ENCODE measurements at regions not wholly inside any gene's neighbourhood (a gene's known extent, or its start where the extent isn't known, plus 50 kb on each side); places are given as distances from the start of the nearest gene placed in this dataset.

GRCh38 chr11:116193321-116194131 lies 579.3 kb downstream of the BUD13 start (continued):
- TF ChIP-seq SKIL (CRISPR knock-in tag; IDR thresholded peaks at IDR 0.05; ENCODE audit: borderline replicate concordance) (no peak), GMEB1 (CRISPR knock-in tag; IDR thresholded peaks at IDR 0.05; ENCODE audit: borderline replicate concordance) (no peak), NPAS2 (CRISPR knock-in tag; IDR thresholded peaks at IDR 0.05; ENCODE audit: borderline replicate concordance) (no peak), ZSCAN9 (CRISPR knock-in tag; IDR thresholded peaks at IDR 0.05; ENCODE audit: borderline replicate concordance) (no peak), MNT (IDR thresholded peaks at IDR 0.05) (no peak), ZNF282 (IDR thresholded peaks at IDR 0.05; ENCODE audit: partially characterized antibody) (no peak), ZNF253 (CRISPR knock-in tag; IDR thresholded peaks at IDR 0.05; ENCODE audit: borderline replicate concordance) (no peak), MLLT10 (CRISPR knock-in tag; IDR thresholded peaks at IDR 0.05) (no peak), HOMEZ (CRISPR knock-in tag; IDR thresholded peaks at IDR 0.05; ENCODE audit: low read depth) (no peak), ZIK1 (CRISPR knock-in tag; IDR thresholded peaks at IDR 0.05; ENCODE audit: borderline replicate concordance, low read depth) (no peak)

All from HepG2 (cell line).